ENCODE measurements at regions not wholly inside any gene's neighbourhood (a gene's known extent, or its start where the extent isn't known, plus 50 kb on each side); places are given as distances from the start of the nearest gene placed in this dataset.
A peak's percentile ranks its signal among the peaks of the same experiment; 100 is the strongest.

DNA sequence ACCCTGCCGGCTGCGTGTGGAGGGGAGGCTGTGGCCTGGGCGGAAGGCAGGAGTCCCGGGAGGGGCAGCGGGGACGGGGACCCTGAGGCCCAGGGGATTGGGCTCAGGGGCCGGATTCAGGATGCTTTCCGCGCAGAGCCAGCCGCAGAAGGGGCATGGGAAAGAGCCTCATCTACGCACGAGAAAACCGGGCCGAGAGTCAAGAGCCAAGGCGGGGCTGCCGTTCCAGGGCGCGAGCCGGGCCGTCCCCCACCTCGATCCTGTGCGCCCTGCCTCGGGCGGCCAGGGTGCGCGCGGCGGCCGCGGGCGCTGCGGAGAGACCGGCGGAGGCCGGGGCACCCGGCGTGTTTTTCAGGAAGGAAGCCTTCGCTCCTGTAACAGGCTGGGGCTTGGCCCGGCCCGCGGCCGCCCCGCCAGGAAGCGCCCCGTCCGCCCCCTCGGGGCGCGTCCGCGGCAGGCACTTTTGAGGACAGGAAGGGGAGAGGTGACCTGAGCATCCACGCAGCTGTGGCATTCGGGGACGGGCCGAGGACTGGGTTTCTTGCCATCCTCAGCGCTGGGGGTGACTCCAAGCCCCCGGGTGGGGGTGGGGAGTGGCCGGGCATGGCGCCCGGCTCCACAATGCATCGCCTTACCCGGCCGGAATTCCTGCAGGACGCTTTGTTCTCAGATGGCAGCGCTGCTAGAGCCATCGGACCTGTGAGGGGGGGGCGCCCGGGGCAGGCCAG, 62.3 kb upstream of the GATA2 start:
- no peak for DNase-seq (ENCODE audit: low read depth)
- TF ChIP-seq, protein P1, sequence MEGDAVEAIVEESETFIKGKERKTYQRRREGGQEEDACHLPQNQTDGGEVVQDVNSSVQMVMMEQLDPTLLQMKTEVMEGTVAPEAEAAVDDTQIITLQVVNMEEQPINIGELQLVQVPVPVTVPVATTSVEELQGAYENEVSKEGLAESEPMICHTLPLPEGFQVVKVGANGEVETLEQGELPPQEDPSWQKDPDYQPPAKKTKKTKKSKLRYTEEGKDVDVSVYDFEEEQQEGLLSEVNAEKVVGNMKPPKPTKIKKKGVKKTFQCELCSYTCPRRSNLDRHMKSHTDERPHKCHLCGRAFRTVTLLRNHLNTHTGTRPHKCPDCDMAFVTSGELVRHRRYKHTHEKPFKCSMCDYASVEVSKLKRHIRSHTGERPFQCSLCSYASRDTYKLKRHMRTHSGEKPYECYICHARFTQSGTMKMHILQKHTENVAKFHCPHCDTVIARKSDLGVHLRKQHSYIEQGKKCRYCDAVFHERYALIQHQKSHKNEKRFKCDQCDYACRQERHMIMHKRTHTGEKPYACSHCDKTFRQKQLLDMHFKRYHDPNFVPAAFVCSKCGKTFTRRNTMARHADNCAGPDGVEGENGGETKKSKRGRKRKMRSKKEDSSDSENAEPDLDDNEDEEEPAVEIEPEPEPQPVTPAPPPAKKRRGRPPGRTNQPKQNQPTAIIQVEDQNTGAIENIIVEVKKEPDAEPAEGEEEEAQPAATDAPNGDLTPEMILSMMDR (conservative IDR thresholded peaks at IDR 0.05; ENCODE audit: low read depth, low read length) = no peak
- H3K4me3 ChIP-seq (ENCODE audit: low read depth, low read length) = no peak overlapping the region

DNA sequence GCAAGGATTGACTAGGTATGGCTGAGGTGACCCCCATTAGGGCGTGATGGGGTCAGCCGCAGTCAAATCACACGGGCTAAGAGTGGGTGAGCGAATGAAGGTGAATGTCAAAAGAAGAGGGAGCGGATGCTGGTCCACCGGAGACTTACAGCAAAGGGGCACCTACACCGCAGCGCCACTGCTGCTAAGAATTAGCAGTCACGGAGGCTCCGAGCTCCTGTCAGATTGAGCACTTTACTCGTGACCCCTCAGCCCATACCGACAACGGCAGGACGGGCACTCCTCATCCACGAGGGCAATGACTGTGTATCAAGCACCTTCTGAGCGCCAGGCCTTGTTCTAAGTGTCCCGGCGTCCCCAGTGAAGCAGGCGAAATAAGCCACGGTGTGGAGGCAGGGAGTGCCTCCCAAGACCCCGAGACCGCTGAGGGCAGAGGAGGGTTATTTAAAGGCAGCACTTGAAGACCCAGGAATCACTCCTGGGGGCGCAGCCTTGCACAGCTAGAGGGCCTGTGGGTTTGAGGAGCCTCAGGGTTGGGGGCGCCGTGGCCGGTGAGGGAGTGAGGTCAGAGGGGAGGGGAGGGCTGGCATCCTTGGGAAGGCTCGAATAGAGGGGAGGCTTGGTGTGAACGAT, 61.6 kb upstream of the GATA2 start:
- no peak for DNase-seq (ENCODE audit: low read depth)
- TF ChIP-seq, protein P1 (conservative IDR thresholded peaks at IDR 0.05; ENCODE audit: low read depth, low read length) = no peak
- no peak overlapping the region for H3K4me3 ChIP-seq (ENCODE audit: low read depth, low read length)

DNA sequence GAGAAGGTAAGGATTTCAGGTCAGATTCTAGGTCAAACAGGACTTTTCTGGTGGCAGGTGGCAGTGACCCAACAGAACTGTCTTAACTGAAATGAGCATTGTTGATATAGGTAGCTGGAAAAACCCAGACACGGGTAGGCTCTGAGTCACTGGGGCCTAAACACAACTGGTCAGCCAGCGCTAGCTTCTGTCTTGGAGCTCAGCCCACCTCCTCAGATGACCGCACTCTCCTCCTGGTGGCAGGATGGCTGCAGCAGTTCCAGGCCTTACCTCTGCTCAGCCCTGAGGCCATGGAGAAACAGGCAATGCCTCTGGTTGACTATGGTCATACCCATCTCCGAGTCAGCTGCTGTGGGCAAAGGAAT, 61.1 kb upstream of the GATA2 start:
- DNase-seq (ENCODE audit: low read depth) = peak; percentile 49
- H3K4me3 ChIP-seq (ENCODE audit: low read depth, low read length) = no peak overlapping the region
- TF ChIP-seq, protein P1 (conservative IDR thresholded peaks at IDR 0.05; ENCODE audit: low read depth, low read length) = peak; percentile 44

DNA sequence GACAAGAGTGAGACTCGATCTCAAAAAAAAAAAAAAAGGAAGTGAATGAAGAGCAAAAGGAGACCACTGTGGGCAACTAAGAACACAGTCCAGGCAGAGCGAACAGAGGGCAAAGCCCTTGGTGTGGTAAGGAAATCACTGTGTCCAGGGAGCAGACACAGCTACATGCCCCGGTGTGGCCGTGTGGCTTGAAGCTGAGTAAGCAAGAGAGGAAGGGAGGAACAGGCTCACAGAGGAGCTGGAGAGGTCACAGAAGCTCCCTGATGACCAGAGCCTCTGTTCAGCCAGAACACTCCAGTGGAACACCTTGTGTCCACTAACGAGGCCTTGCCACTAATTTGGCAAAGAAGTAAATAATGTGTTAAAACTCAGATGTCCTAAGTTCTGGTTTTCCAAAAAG, 60.6 kb upstream of the GATA2 start:
- no peak overlapping the region for H3K4me3 ChIP-seq (ENCODE audit: low read depth, low read length)
- DNase-seq (ENCODE audit: low read depth) = no peak
- TF ChIP-seq, protein P1 (conservative IDR thresholded peaks at IDR 0.05; ENCODE audit: low read depth, low read length) = no peak

DNA sequence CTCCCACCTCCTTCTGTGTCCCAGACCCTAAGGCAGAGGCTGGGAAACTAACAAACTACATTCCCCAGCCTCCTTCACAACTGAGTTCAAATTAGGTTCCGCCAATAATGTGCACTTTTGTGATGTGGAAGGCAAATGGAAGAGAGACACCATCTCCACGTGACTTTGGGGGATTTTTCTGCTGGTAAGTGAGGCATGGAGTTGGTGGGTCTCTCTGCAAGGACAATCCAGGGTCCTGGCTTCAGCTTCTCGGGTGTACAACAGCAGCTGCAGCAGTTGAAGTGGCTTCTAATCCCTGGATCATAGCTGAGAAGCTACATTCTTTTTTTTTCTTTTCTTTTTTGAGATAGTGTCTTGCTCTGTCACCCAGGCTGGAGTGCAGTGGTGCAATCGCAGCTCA, 58.9 kb upstream of the GATA2 start:
- no peak for DNase-seq (ENCODE audit: low read depth)
- no peak overlapping the region for H3K4me3 ChIP-seq (ENCODE audit: low read depth, low read length)
- TF ChIP-seq, protein P1 (conservative IDR thresholded peaks at IDR 0.05; ENCODE audit: low read depth, low read length) = no peak

DNA sequence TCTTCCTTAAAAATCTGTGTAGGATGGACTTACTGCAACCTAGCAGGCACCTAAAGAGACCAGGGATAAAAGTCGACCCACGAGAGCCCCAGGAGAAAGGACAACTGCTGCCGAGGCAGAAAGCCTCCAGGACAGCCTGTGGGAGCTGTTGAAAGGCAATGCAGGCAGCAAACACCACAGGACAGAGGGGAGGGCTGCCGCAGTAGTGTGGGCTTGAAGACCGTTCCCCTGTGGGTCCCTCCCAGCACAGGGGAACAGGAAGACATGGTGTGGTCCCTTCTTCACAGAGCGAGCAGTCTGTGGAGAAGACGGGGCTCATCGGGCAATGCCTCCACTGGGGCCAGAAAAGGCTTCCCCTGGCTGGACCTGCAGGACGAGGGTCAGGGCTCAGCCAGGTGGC, 58.5 kb upstream of the GATA2 start:
- no peak for DNase-seq (ENCODE audit: low read depth)
- H3K4me3 ChIP-seq (ENCODE audit: low read depth, low read length) = no peak overlapping the region
- TF ChIP-seq, protein P1 (conservative IDR thresholded peaks at IDR 0.05; ENCODE audit: low read depth, low read length) = no peak
